ENCODE measurements at regions not wholly inside any gene's neighbourhood (a gene's known extent, or its start where the extent isn't known, plus 50 kb on each side); places are given as distances from the start of the nearest gene placed in this dataset.

GRCh38 chr9:12964271-12964670 is 189.5 kb downstream of the LURAP1L start:
- peak overlapping the region; percentile 14 for H2AFZ ChIP-seq (ENCODE audit: low read length)
- H3K4me2 ChIP-seq (ENCODE audit: insufficient read depth, low read length) = no peak overlapping the region
- H3K4me1 ChIP-seq (ENCODE audit: insufficient read depth, low read length) = peaks cover 4% of the 10 kb centered on the region
- H3K27ac ChIP-seq (ENCODE audit: low read depth, low read length) = no peak overlapping the region
- H3K27me3 ChIP-seq (ENCODE audit: insufficient read depth, low read length) = no peaks in the 10 kb centered on the region
- no peaks in the 10 kb centered on the region for H3K36me3 ChIP-seq (ENCODE audit: insufficient read depth, low read length)
- H3K9me3 ChIP-seq (ENCODE audit: low read depth, low read length) = no peaks in the 10 kb centered on the region
- DNase-seq (ENCODE audit: insufficient read length, low spot score, missing footprints) = no peak
- H4K20me1 ChIP-seq (ENCODE audit: insufficient read depth, low read length) = no peaks in the 10 kb centered on the region
- no peak for TF ChIP-seq CTCF (IDR thresholded peaks at IDR 0.05; ENCODE audit: extremely low read depth, low read depth, low read length)
- no peak overlapping the region for H3K4me3 ChIP-seq (ENCODE audit: insufficient read depth, low read length)
- no peaks in the 10 kb centered on the region for H3K79me2 ChIP-seq (ENCODE audit: insufficient read depth, low read length)

GRCh38 chr9:12965303-12965702 is 190.5 kb downstream of the LURAP1L start:
- no peak for DNase-seq (ENCODE audit: insufficient read length, low spot score, missing footprints)
- Histone ChIP-seq H3K27ac (ENCODE audit: low read depth, low read length) (no peak overlapping the region), H3K9me3 (ENCODE audit: low read depth, low read length) (no peaks in the 10 kb centered on the region), H3K4me3 (ENCODE audit: insufficient read depth, low read length) (no peak overlapping the region), H2AFZ (ENCODE audit: low read length) (no peak overlapping the region), H3K36me3 (ENCODE audit: insufficient read depth, low read length) (no peaks in the 10 kb centered on the region), H3K27me3 (ENCODE audit: insufficient read depth, low read length) (no peaks in the 10 kb centered on the region), H4K20me1 (ENCODE audit: insufficient read depth, low read length) (no peaks in the 10 kb centered on the region), H3K4me1 (ENCODE audit: insufficient read depth, low read length) (peaks cover 4% of the 10 kb centered on the region), H3K4me2 (ENCODE audit: insufficient read depth, low read length) (no peak overlapping the region), H3K79me2 (ENCODE audit: insufficient read depth, low read length) (no peaks in the 10 kb centered on the region)
- no peak for TF ChIP-seq CTCF (IDR thresholded peaks at IDR 0.05; ENCODE audit: extremely low read depth, low read depth, low read length)

- Histone ChIP-seq H3K36me3 (ENCODE audit: insufficient read depth, low read length) (no peaks in the 10 kb centered on the region), H3K9me3 (ENCODE audit: low read depth, low read length) (no peaks in the 10 kb centered on the region), H3K4me2 (ENCODE audit: insufficient read depth, low read length) (no peak overlapping the region), H4K20me1 (ENCODE audit: insufficient read depth, low read length) (no peaks in the 10 kb centered on the region), H3K79me2 (ENCODE audit: insufficient read depth, low read length) (no peaks in the 10 kb centered on the region), H3K4me1 (ENCODE audit: insufficient read depth, low read length) (no peaks in the 10 kb centered on the region), H3K27me3 (ENCODE audit: insufficient read depth, low read length) (no peaks in the 10 kb centered on the region), H3K27ac (ENCODE audit: low read depth, low read length) (no peak overlapping the region), H2AFZ (ENCODE audit: low read length) (peak overlapping the region; percentile 14), H3K4me3 (ENCODE audit: insufficient read depth, low read length) (no peak overlapping the region)
- no peak for TF ChIP-seq CTCF (IDR thresholded peaks at IDR 0.05; ENCODE audit: extremely low read depth, low read depth, low read length)
- DNase-seq (ENCODE audit: insufficient read length, low spot score, missing footprints) = no peak
These were observed 193.3 kb downstream of the LURAP1L start for GRCh38 chr9:12968093-12968492.

GRCh38 chr9:12972608-12973589 is 198.1 kb downstream of the LURAP1L start:
- no peak overlapping the region for H3K27ac ChIP-seq (ENCODE audit: low read depth, low read length)
- H3K4me3 ChIP-seq (ENCODE audit: insufficient read depth, low read length) = no peak overlapping the region
- no peak for TF ChIP-seq CTCF (IDR thresholded peaks at IDR 0.05; ENCODE audit: extremely low read depth, low read depth, low read length)
- H2AFZ ChIP-seq (ENCODE audit: low read length) = peak overlapping the region; percentile 56
- H4K20me1 ChIP-seq (ENCODE audit: insufficient read depth, low read length) = no peaks in the 10 kb centered on the region
- DNase-seq (ENCODE audit: insufficient read length, low spot score, missing footprints) = no peak
- H3K36me3 ChIP-seq (ENCODE audit: insufficient read depth, low read length) = no peaks in the 10 kb centered on the region
- no peaks in the 10 kb centered on the region for H3K79me2 ChIP-seq (ENCODE audit: insufficient read depth, low read length)
- H3K27me3 ChIP-seq (ENCODE audit: insufficient read depth, low read length) = no peaks in the 10 kb centered on the region
- H3K4me2 ChIP-seq (ENCODE audit: insufficient read depth, low read length) = no peak overlapping the region
- no peaks in the 10 kb centered on the region for H3K4me1 ChIP-seq (ENCODE audit: insufficient read depth, low read length)
- no peaks in the 10 kb centered on the region for H3K9me3 ChIP-seq (ENCODE audit: low read depth, low read length)

Measured in osteoblast (primary cell).